Adrenal gland (tissue), 9 donors: ENCODE measurements at regions not wholly inside any gene's neighbourhood (a gene's known extent, or its start where the extent isn't known, plus 50 kb on each side); places are given as distances from the start of the nearest gene placed in this dataset.
A peak's percentile ranks its signal among the peaks of the same experiment; 100 is the strongest.

ENCODE experiments used
- DNase-seq, 7 donors: peaks; one replicate each; pipeline ENCODE4 v3.0.0-alpha.2; 2019 to 2020
- H3K27ac ChIP-seq, 5 donors: fragments of 200-600 bp; sonication (generic) in 4 of 5; 1 replicate in 3 of 5; 2 replicates in 2 of 5; pipeline versions ENCODE4 v1.5.1 to v1.8.0; 2016 to 2020; ENCODE audit warnings: mild to moderate bottlenecking in 1 of 5
- H3K27me3 ChIP-seq: fragments of 200-600 bp; 2 replicates; pipeline ENCODE4 v1.8.0; 2021
- H3K36me3 ChIP-seq, 2 donors: fragments of 200-600 bp; replicated peaks in 1 of 2; 1 replicate in 1 of 2; 2 replicates in 1 of 2; pipeline versions ENCODE4 v1.5.1 to v1.8.0; 2018 to 2022
- H3K4me1 ChIP-seq, 2 donors: fragments of 200-600 bp; replicated peaks in 1 of 2; 1 replicate in 1 of 2; 2 replicates in 1 of 2; pipeline versions ENCODE4 v1.5.1 to v1.8.0; 2018 to 2021
- H3K4me3 ChIP-seq, 4 donors: fragments of 200-600 bp; sonication (generic) in 3 of 4; one replicate each; pipeline ENCODE4 v1.5.1; 2016 to 2018
- H3K9me3 ChIP-seq, 3 donors: fragments of 200-600 bp; sonication (generic) in 1 of 3; replicated peaks in 1 of 3; 1 replicate in 2 of 3; 2 replicates in 1 of 3; pipeline versions ENCODE4 v1.5.1 to v1.8.0; 2016 to 2021
- POLR2A ChIP-seq, 2 donors: fragments of 450-650 bp; IDR thresholded peaks; one replicate each; pipeline ENCODE4 v1.6.1; 2017; ENCODE audit warnings: antibody characterized with exemption in 2 of 2, mild to moderate bottlenecking in 2 of 2, moderate library complexity in 1 of 2
- WGBS, 4 donors: extraction: QIAGEN DNeasy Blood & Tissue Kit in 2 of 4; methylation state at CpG; one replicate each; pipeline versions ENCODE4 v1.1.5 to v1.1.7; 2013 to 2017; 5-methylcytosine and 5-hydroxymethylcytosine counted together
- intact Hi-C, 2 donors: fragments of 100-400 bp; cut with DNase I; formaldehyde crosslinking; loops; one replicate each; pipeline versions ENCODE4 v1.14.1 to v1.15.0; 2022 to 2023
- TF ChIP-seq, protein P1 (sequence below), 6 experiments: fragments of 450-650 bp in 4 of 6; fragments of 200-600 bp in 2 of 6; sonication (generic) in 1 of 6; IDR thresholded peaks; 1 replicate in 5 of 6; 2 replicates in 1 of 6; pipeline versions ENCODE4 v1.5.1 to v1.8.0; 2016 to 2021; ENCODE audit warnings: antibody characterized with exemption in 6 of 6, mild to moderate bottlenecking in 2 of 6, moderate library complexity in 1 of 6
- donor health status: healthy with polysubstance abuse.
- donor health status: Bipolar disorder and iron deficiency.
- donor health status: DM: yes; HTN: yes; CAD: no.
- donor health status: DM: no; HTN: no; CAD: no.
- donor health status: DM: no; HTN: no; CAD: no.

DNA sequence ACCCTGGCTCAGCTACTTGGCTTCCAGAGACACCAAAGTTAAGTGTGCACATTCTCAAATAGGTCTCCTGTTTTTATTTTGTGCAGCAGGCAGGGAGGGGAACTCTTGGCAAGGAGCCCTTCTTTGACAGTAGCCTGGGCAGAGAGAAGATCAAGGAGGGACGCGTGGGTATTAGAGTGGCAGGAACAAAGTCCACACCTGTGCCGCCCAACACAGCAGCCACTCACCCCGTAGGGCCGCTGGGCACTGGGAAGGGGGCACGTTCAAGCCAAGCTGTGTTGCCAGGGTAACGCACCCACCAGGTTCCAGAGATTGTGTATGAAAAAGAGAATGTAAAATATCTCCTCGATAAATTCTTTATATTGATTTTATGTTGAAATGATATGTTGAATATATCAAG, 229.3 kb upstream of the AGAP1 start:
- TF ChIP-seq, protein P1, sequence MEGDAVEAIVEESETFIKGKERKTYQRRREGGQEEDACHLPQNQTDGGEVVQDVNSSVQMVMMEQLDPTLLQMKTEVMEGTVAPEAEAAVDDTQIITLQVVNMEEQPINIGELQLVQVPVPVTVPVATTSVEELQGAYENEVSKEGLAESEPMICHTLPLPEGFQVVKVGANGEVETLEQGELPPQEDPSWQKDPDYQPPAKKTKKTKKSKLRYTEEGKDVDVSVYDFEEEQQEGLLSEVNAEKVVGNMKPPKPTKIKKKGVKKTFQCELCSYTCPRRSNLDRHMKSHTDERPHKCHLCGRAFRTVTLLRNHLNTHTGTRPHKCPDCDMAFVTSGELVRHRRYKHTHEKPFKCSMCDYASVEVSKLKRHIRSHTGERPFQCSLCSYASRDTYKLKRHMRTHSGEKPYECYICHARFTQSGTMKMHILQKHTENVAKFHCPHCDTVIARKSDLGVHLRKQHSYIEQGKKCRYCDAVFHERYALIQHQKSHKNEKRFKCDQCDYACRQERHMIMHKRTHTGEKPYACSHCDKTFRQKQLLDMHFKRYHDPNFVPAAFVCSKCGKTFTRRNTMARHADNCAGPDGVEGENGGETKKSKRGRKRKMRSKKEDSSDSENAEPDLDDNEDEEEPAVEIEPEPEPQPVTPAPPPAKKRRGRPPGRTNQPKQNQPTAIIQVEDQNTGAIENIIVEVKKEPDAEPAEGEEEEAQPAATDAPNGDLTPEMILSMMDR (IDR thresholded peaks at IDR 0.05), result no peak
- no peak for TF ChIP-seq POLR2A (IDR thresholded peaks at IDR 0.05)
- WGBS, 4 donors, result 81 to 89% (median 85%) methylated on average over 8 of the region's 8 CpGs
- intact Hi-C loops, result no loop called here

DNA sequence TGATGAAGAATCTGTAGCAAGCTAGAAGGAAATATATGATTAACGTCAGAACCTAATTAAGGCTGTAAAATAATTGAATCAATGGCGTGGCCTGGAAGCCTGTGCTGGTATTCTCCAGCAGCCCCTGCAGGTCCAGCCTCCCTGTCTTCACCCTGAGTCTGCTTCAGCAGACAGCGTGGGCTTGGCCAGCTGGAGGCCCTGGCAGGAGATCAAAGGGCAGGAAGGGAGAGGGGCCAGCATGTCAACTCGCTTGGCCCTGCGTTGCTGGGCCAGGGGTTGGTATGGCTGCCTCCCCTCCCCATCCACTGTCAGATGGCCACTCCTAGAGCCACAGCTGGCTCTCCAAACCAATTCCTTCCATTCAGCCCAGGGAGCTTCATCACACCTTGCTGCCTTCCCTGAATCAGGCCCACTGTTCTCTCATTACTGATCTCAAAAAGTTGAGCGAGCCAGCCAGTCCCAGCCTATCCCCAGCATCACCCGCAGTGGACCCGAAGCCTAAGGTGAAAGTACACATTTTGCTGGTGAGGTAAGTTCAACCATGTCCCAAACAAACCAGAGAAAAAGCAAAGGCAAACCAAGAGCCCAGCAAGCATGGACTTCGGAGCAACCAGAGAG, 228.4 kb upstream of the AGAP1 start:
- 71 to 85% (median 78%) methylated on average over 7 to 9 of the region's 9 CpGs for whole genome bisulfite sequencing, 4 donors
- H3K27ac ChIP-seq, result no peak overlapping the region

More for the DNA sequence above, 229.3 kb upstream of the AGAP1 start:
- no peak for DNase-seq
- peaks cover 0 to 20% of the 10 kb centered on the region in 2 donors for H3K4me1 ChIP-seq
- H3K27ac ChIP-seq, result peak overlapping the region in 1 of 5 donors; percentile 70
- no peaks in the 10 kb centered on the region for H3K9me3 ChIP-seq
- no peaks in the 10 kb centered on the region for H3K27me3 ChIP-seq
- H3K4me3 ChIP-seq, result no peak overlapping the region
- H3K36me3 ChIP-seq, result no peaks in the 10 kb centered on the region

DNA sequence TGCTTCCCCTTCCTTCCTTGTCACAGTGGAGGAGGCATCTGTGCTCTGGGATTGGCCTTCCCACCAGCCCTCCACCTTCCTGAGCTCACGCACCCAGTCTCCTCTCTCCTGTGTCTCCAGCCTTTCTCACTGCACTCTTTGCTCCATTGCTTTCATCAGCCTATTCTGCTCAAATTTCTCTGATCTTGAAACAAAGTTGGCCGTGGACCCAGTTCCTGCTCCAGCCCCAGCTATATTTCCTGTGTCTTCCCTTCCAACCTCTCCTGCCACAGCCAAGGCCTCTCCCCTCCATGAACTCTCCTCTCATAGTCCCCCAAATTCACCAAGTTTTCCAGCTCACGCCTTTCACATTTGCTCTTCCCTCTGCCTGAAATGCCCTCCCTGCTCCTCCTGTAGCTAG, 226.6 kb upstream of the AGAP1 start:
- Histone ChIP-seq H3K4me3 (no peak overlapping the region), H3K27ac (peak overlapping the region in 1 of 5 donors; percentile 13), H3K4me1 (peaks cover 0 to 20% of the 10 kb centered on the region in 2 donors), H3K27me3 (no peaks in the 10 kb centered on the region), H3K9me3 (no peaks in the 10 kb centered on the region), H3K36me3 (no peaks in the 10 kb centered on the region)
- WGBS, 4 donors, result 64 to 79% (median 72%) methylated on average over 3 of the region's 3 CpGs
- no peak for DNase-seq
- TF ChIP-seq POLR2A (IDR thresholded peaks at IDR 0.05), result no peak
- TF ChIP-seq, protein P1 (IDR thresholded peaks at IDR 0.05), result no peak
- intact Hi-C loops, result no loop called here

More for the DNA sequence above, 228.4 kb upstream of the AGAP1 start:
- Histone ChIP-seq H3K27me3 (no peaks in the 10 kb centered on the region), H3K36me3 (no peaks in the 10 kb centered on the region), H3K9me3 (no peaks in the 10 kb centered on the region), H3K4me1 (peaks cover 0 to 20% of the 10 kb centered on the region in 2 donors), H3K4me3 (no peak overlapping the region)
- TF ChIP-seq POLR2A (IDR thresholded peaks at IDR 0.05), result no peak
- TF ChIP-seq, protein P1 (IDR thresholded peaks at IDR 0.05), result no peak
- no peak for DNase-seq
- intact Hi-C loops, result no loop called here

DNA sequence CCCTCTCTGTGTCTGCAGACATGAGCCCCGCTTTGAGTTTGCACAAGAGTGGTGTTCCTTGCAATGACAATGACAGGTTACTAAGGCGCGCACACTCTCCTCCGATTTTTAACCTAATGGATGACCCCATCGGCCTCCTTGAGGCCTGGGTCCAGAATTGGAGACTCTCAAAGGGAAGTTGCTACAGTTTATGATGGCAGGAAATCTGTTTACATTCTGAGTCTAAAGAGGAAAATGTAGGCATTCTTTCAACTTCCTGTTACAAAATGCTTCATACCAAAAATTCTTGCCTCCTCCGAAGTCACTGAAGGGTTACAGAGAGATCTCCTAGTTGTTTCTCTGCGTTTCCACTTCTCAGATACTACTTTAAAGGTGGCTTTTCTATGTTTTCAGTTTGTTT, 225.3 kb upstream of the AGAP1 start:
- 55 to 73% (median 59%) methylated on average over 7 of the region's 7 CpGs for WGBS, 4 donors
- H3K4me1 ChIP-seq, result peaks cover 0 to 14% of the 10 kb centered on the region in 2 donors

More for the DNA sequence above, 225.3 kb upstream of the AGAP1 start:
- no peak for TF ChIP-seq POLR2A (IDR thresholded peaks at IDR 0.05)
- TF ChIP-seq, protein P1 (IDR thresholded peaks at IDR 0.05), result no peak
- peak overlapping the region in 1 of 5 donors; percentile 36 for H3K27ac ChIP-seq
- no peak overlapping the region for H3K4me3 ChIP-seq
- no peak for DNase-seq
- H3K36me3 ChIP-seq, result no peaks in the 10 kb centered on the region
- intact Hi-C loops, result no loop called here
- no peaks in the 10 kb centered on the region for H3K27me3 ChIP-seq
- no peaks in the 10 kb centered on the region for H3K9me3 ChIP-seq
